SK-N-SH (cell line): ENCODE measurements at regions not wholly inside any gene's neighbourhood (a gene's known extent, or its start where the extent isn't known, plus 50 kb on each side); places are given as distances from the start of the nearest gene placed in this dataset.

Experiments
- CTCF ChIA-PET: fragments of 300-600, 350-600 bp; formaldehyde crosslinking; extraction: SDS; loops from one replicate; lab custom pipeline; 2021; lab: Yijun Ruan, JAX
- POLR2A ChIA-PET: fragments of 350-600 bp; sonication (Branson Sonifier 250); formaldehyde crosslinking; extraction: SDS; loops from one replicate; lab custom pipeline; 2020; ENCODE audit warnings: antibody characterized with exemption, inconsistent platforms; lab: Yijun Ruan, JAX
- DNase-seq: peaks from one replicate; pipeline ENCODE4 v3.0.0; 2012
- H2AFZ ChIP-seq: fragments of 200-600 bp; sonication (generic); 2 replicates; pipeline ENCODE4 v1.8.1; 2016; ENCODE audit warnings: antibody characterized with exemption, mild to moderate bottlenecking, low read depth
- H3F3A ChIP-seq: fragments of 200-600 bp; sonication (generic); replicated peaks from 2 replicates; pipeline ENCODE3; 2016; ENCODE audit warnings: antibody characterized with exemption, mild to moderate bottlenecking; ENCODE audit not compliant: insufficient read depth
- H3K27ac ChIP-seq, 2 experiments: fragments of 200-500 bp in 1 of 2; fragments of 200-600 bp in 1 of 2; sonication (Bioruptor generic) in 1 of 2; sonication (generic), shearing (Covaris generic) in 1 of 2; 2 replicates each; pipeline versions ENCODE4 v1.5.1 to v1.6.1; 2014 to 2016; ENCODE audit warnings: low read depth in 2 of 2, inconsistent platforms in 1 of 2, low read length in 1 of 2, mild to moderate bottlenecking in 1 of 2, mixed read lengths in 1 of 2
- H3K27me3 ChIP-seq: fragments of 200-600 bp; sonication (generic), shearing (Covaris generic); 2 replicates; pipeline ENCODE4 v1.6.1; 2016; ENCODE audit warnings: mixed run types; ENCODE audit not compliant: insufficient read depth
- H3K36me3 ChIP-seq, 2 experiments: fragments of 200-500 bp in 1 of 2; fragments of 200-600 bp in 1 of 2; sonication (Bioruptor generic) in 1 of 2; sonication (generic) in 1 of 2; replicated peaks in 1 of 2; 2 replicates each; pipeline versions ENCODE3 to v1.5.1; 2014 to 2016; ENCODE audit warnings: low read length in 1 of 2, mild to moderate bottlenecking in 1 of 2; ENCODE audit not compliant: insufficient read depth in 2 of 2, control insufficient read depth in 1 of 2
- H3K4me1 ChIP-seq, 2 experiments: fragments of 200-500 bp in 1 of 2; fragments of 200-600 bp in 1 of 2; sonication (Bioruptor generic) in 1 of 2; sonication (generic), shearing (Covaris generic) in 1 of 2; 2 replicates each; pipeline versions ENCODE4 v1.5.1 to v1.6.1; 2014 to 2016; ENCODE audit warnings: low read depth in 1 of 2, low read length in 1 of 2, mixed run types in 1 of 2; ENCODE audit not compliant: insufficient read depth in 2 of 2, control insufficient read depth in 1 of 2
- H3K4me2 ChIP-seq: fragments of 200-600 bp; sonication (generic), shearing (Covaris generic); 2 replicates; pipeline ENCODE4 v1.6.1; 2017; ENCODE audit warnings: mixed run types
- H3K4me3 ChIP-seq, 2 experiments: fragments of 200-500 bp in 1 of 2; fragments of 200-600 bp in 1 of 2; sonication (Bioruptor generic) in 1 of 2; sonication (generic), shearing (Covaris generic) in 1 of 2; 2 replicates each; pipeline versions ENCODE4 v1.5.1 to v1.8.1; 2014 to 2016; ENCODE audit warnings: low read depth in 2 of 2, inconsistent platforms in 1 of 2, low read length in 1 of 2, mild to moderate bottlenecking in 1 of 2, mixed read lengths in 1 of 2, moderate library complexity in 1 of 2
- H3K79me2 ChIP-seq: fragments of 200-600 bp; sonication (generic); 2 replicates; pipeline ENCODE4 v1.8.1; 2017; ENCODE audit warnings: mild to moderate bottlenecking; ENCODE audit not compliant: insufficient read depth
- H3K9ac ChIP-seq: fragments of 200-600 bp; sonication (generic); 2 replicates; pipeline ENCODE4 v1.6.1; 2017; ENCODE audit warnings: mixed run types
- H3K9me2 ChIP-seq: fragments of 200-600 bp; sonication (generic); 2 replicates; pipeline ENCODE4 v1.6.1; 2017; ENCODE audit warnings: mixed run types
- H3K9me3 ChIP-seq: fragments of 200-600 bp; sonication (generic); 2 replicates; pipeline ENCODE4 v1.6.1; 2017; ENCODE audit warnings: mixed run types, mild to moderate bottlenecking, moderate library complexity
- H4K20me1 ChIP-seq: fragments of 200-600 bp; sonication (generic); 2 replicates; pipeline ENCODE4 v1.6.1; 2017; ENCODE audit warnings: mild to moderate bottlenecking, mixed run types; ENCODE audit not compliant: insufficient read depth
- CHD2 ChIP-seq: fragments of 150-350 bp; IDR thresholded peaks from 2 replicates; pipeline ENCODE4 v1.6.1; 2018; ENCODE audit warnings: low read length; ENCODE audit not compliant: partially characterized antibody
- EP300 ChIP-seq, 2 experiments: IDR thresholded peaks; 2 replicates each; pipeline versions ENCODE4 v1.4.0 to v1.6.1; 2012; ENCODE audit warnings: borderline replicate concordance in 1 of 2, low read depth in 1 of 2, low read length in 1 of 2
- MEF2A ChIP-seq: IDR thresholded peaks from 2 replicates; pipeline ENCODE4 v1.4.0; 2012; ENCODE audit warnings: low read depth, borderline replicate concordance
- MXI1 ChIP-seq: IDR thresholded peaks from 2 replicates; pipeline ENCODE4 v1.6.1; 2012; ENCODE audit warnings: mild to moderate bottlenecking, low read depth, low read length, improper control_type of control experiment
- POLR2AphosphoS5 ChIP-seq: IDR thresholded peaks from 2 replicates; pipeline ENCODE4 v1.6.1; 2012; ENCODE audit warnings: low read depth, low read length
- RAD21 ChIP-seq: IDR thresholded peaks from 2 replicates; pipeline ENCODE4 v1.6.1; 2012; ENCODE audit warnings: mild to moderate bottlenecking, low read length
- RXRA ChIP-seq: IDR thresholded peaks from 2 replicates; pipeline ENCODE4 v1.4.0; 2012; ENCODE audit warnings: low read depth, mild to moderate bottlenecking, borderline replicate concordance
- SMC3 ChIP-seq: IDR thresholded peaks from 2 replicates; pipeline ENCODE4 v1.6.1; 2012; ENCODE audit warnings: low read depth, low read length, improper control_type of control experiment
- TAF1 ChIP-seq: IDR thresholded peaks from 2 replicates; pipeline ENCODE4 v1.6.1; 2012; ENCODE audit warnings: low read depth, mild to moderate bottlenecking, low read length, moderate library complexity, borderline replicate concordance
- TCF12 ChIP-seq: IDR thresholded peaks from 2 replicates; pipeline ENCODE4 v1.4.0; 2012
- TEAD4 ChIP-seq: IDR thresholded peaks from 2 replicates; pipeline ENCODE4 v1.4.0; 2012; ENCODE audit warnings: mild to moderate bottlenecking, borderline replicate concordance; ENCODE audit not compliant: insufficient read depth
- YY1 ChIP-seq: IDR thresholded peaks from 2 replicates; pipeline ENCODE4 v1.4.0; 2012; ENCODE audit warnings: low read depth, mild to moderate bottlenecking
- whole genome bisulfite sequencing: methylation state at CpG from one replicate; pipeline ENCODE4 v1.1.6; 2017; ENCODE audit warnings: low lambda C conversion rate; 5-methylcytosine and 5-hydroxymethylcytosine counted together
- TF ChIP-seq, protein P1 (sequence below): fragments of 150-350 bp; IDR thresholded peaks from 2 replicates; pipeline ENCODE4 v1.6.1; 2017; ENCODE audit warnings: antibody characterized with exemption, low read length, low read depth, borderline replicate concordance
- TF ChIP-seq, protein P2 (sequence below): IDR thresholded peaks from 2 replicates; pipeline ENCODE4 v1.6.1; 2012; ENCODE audit warnings: mild to moderate bottlenecking, low read depth, low read length, moderate library complexity
- TF ChIP-seq, protein P3 (sequence below): IDR thresholded peaks from 2 replicates; pipeline ENCODE4 v1.4.0; 2012; ENCODE audit warnings: low read depth, borderline replicate concordance

DNA sequence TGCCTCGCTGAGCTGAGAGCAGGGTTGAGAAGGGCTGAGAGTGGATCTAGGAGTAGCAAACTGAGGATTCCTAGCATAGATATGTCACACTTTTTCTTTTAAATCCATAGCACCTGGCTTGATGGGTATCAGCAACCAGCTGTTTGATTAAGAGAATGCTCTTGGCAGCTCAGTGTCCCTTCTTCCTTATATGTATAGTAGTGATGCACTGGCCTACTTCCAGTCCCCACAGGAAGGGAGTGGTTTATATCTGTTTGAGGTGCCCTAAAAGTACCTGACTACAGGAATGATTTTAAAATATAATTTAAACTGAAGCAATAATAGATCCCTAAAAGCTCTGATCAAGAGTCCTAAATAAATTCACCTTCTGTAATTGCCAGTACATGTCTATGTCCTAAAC, 546.8 kb upstream of the ZNF608 start:
- no peaks in the 10 kb centered on the region for H4K20me1 ChIP-seq
- no peaks in the 10 kb centered on the region for H3K9me3 ChIP-seq
- ChIA-PET CTCF (interaction anchor here (0.9 to 1.5 kb wide), 3 partner anchors 14 to 252 kb away, joined by 3 read pairs; no protein-coding TSS in a partner anchor), POLR2A (no interaction called here)
- TF ChIP-seq TAF1: no peak
- no peak for TF ChIP-seq POLR2AphosphoS5
- no peak for TF ChIP-seq EP300 (IDR thresholded peaks at IDR 0.05; ENCODE audit: borderline replicate concordance in 1 of 2, low read depth in 1 of 2, low read length in 1 of 2)
- no peak for TF ChIP-seq RAD21
- no peak for TF ChIP-seq MXI1
- TF ChIP-seq, protein P1, sequence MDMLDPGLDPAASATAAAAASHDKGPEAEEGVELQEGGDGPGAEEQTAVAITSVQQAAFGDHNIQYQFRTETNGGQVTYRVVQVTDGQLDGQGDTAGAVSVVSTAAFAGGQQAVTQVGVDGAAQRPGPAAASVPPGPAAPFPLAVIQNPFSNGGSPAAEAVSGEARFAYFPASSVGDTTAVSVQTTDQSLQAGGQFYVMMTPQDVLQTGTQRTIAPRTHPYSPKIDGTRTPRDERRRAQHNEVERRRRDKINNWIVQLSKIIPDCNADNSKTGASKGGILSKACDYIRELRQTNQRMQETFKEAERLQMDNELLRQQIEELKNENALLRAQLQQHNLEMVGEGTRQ: no peak
- TF ChIP-seq YY1: no peak
- H3K9me2 ChIP-seq: no peaks in the 10 kb centered on the region
- no peak overlapping the region for H3K4me2 ChIP-seq
- H3K27me3 ChIP-seq: no peaks in the 10 kb centered on the region
- H2AFZ ChIP-seq: no peak overlapping the region
- no peak for DNase-seq
- H3K79me2 ChIP-seq: no peaks in the 10 kb centered on the region
- H3F3A ChIP-seq: peaks cover 4% of the 10 kb centered on the region
- no peak overlapping the region for H3K9ac ChIP-seq
- peaks cover 7 to 15% of the 10 kb centered on the region in 2 experiments; a peak in 3 of 4 replicates for H3K4me1 ChIP-seq
- 60% methylated on average over 1 of the region's 1 CpG for WGBS
- no peaks in the 10 kb centered on the region for H3K36me3 ChIP-seq
- H3K27ac ChIP-seq: no peak overlapping the region
- no peak overlapping the region for H3K4me3 ChIP-seq

DNA sequence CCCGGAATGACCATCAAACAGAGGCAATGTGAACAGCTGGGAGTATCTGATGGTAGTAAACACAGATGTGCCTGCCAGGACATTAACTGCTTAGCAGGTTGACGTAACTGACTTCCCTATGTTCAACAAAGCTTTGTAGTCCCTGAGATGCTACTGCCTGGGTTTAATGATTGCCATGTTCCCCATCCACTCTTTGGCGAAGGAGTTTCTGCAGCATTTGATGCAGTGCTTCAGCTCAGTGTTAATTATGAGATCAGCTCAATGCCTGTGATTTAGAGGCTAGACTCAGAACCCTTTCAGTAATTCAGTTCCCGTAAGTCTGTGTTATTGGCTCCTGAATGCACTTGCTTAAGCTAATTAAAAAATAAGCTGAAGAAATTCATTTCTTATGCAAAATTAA, 547.3 kb upstream of the ZNF608 start:
- CTCF ChIA-PET: interaction anchor here (1.0 to 1.5 kb wide), 3 partner anchors 13 to 38 kb away, joined by 3 read pairs; no protein-coding TSS in a partner anchor
- no peak overlapping the region for H3K27ac ChIP-seq
- TF ChIP-seq, protein P2, sequence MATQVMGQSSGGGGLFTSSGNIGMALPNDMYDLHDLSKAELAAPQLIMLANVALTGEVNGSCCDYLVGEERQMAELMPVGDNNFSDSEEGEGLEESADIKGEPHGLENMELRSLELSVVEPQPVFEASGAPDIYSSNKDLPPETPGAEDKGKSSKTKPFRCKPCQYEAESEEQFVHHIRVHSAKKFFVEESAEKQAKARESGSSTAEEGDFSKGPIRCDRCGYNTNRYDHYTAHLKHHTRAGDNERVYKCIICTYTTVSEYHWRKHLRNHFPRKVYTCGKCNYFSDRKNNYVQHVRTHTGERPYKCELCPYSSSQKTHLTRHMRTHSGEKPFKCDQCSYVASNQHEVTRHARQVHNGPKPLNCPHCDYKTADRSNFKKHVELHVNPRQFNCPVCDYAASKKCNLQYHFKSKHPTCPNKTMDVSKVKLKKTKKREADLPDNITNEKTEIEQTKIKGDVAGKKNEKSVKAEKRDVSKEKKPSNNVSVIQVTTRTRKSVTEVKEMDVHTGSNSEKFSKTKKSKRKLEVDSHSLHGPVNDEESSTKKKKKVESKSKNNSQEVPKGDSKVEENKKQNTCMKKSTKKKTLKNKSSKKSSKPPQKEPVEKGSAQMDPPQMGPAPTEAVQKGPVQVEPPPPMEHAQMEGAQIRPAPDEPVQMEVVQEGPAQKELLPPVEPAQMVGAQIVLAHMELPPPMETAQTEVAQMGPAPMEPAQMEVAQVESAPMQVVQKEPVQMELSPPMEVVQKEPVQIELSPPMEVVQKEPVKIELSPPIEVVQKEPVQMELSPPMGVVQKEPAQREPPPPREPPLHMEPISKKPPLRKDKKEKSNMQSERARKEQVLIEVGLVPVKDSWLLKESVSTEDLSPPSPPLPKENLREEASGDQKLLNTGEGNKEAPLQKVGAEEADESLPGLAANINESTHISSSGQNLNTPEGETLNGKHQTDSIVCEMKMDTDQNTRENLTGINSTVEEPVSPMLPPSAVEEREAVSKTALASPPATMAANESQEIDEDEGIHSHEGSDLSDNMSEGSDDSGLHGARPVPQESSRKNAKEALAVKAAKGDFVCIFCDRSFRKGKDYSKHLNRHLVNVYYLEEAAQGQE: no peak
- TF ChIP-seq TCF12 (no peak), MEF2A (no peak), CHD2 (no peak), POLR2AphosphoS5 (no peak), TEAD4 (no peak), RXRA (no peak), RAD21 (no peak), SMC3 (no peak)
- TF ChIP-seq, protein P1: no peak
- TF ChIP-seq, protein P3, sequence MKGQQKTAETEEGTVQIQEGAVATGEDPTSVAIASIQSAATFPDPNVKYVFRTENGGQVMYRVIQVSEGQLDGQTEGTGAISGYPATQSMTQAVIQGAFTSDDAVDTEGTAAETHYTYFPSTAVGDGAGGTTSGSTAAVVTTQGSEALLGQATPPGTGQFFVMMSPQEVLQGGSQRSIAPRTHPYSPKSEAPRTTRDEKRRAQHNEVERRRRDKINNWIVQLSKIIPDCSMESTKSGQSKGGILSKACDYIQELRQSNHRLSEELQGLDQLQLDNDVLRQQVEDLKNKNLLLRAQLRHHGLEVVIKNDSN: no peak

More for the DNA sequence above, 547.3 kb upstream of the ZNF608 start:
- no peaks in the 10 kb centered on the region for H4K20me1 ChIP-seq
- peaks cover 4% of the 10 kb centered on the region for H3F3A ChIP-seq
- no peaks in the 10 kb centered on the region for H3K36me3 ChIP-seq
- H3K27me3 ChIP-seq: no peaks in the 10 kb centered on the region
- no peak overlapping the region for H2AFZ ChIP-seq
- H3K4me3 ChIP-seq: no peak overlapping the region
- DNase-seq: no peak
- POLR2A ChIA-PET: no interaction called here
- no peaks in the 10 kb centered on the region for H3K79me2 ChIP-seq
- 89% methylated on average over 4 of the region's 4 CpGs for WGBS
- H3K9me2 ChIP-seq: no peaks in the 10 kb centered on the region
- peaks cover 7 to 16% of the 10 kb centered on the region in 2 experiments; a peak in 3 of 4 replicates for H3K4me1 ChIP-seq
- no peak overlapping the region for H3K9ac ChIP-seq
- H3K4me2 ChIP-seq: no peak overlapping the region
- H3K9me3 ChIP-seq: no peaks in the 10 kb centered on the region
